Sigmoid colon (tissue), 3 donors: ENCODE measurements at regions not wholly inside any gene's neighbourhood (a gene's known extent, or its start where the extent isn't known, plus 50 kb on each side); places are given as distances from the start of the nearest gene placed in this dataset.

Experiments
- POLR2A ChIP-seq, 2 donors: fragments of 450-650 bp; IDR thresholded peaks; one replicate each; pipeline ENCODE4 v1.6.1; 2016; ENCODE audit warnings: antibody characterized with exemption in 2 of 2, mild to moderate bottlenecking in 2 of 2, moderate library complexity in 2 of 2
- TF ChIP-seq, protein P1 (sequence below), 4 experiments: fragments of 450-650 bp in 3 of 4; fragments of 200-600 bp in 1 of 4; IDR thresholded peaks; one replicate each; pipeline ENCODE4 v1.5.1; 2016 to 2019; ENCODE audit warnings: antibody characterized with exemption in 4 of 4, mild to moderate bottlenecking in 3 of 4, moderate library complexity in 2 of 4

- TF ChIP-seq, protein P1, sequence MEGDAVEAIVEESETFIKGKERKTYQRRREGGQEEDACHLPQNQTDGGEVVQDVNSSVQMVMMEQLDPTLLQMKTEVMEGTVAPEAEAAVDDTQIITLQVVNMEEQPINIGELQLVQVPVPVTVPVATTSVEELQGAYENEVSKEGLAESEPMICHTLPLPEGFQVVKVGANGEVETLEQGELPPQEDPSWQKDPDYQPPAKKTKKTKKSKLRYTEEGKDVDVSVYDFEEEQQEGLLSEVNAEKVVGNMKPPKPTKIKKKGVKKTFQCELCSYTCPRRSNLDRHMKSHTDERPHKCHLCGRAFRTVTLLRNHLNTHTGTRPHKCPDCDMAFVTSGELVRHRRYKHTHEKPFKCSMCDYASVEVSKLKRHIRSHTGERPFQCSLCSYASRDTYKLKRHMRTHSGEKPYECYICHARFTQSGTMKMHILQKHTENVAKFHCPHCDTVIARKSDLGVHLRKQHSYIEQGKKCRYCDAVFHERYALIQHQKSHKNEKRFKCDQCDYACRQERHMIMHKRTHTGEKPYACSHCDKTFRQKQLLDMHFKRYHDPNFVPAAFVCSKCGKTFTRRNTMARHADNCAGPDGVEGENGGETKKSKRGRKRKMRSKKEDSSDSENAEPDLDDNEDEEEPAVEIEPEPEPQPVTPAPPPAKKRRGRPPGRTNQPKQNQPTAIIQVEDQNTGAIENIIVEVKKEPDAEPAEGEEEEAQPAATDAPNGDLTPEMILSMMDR (IDR thresholded peaks at IDR 0.05): no peak
- no peak for TF ChIP-seq POLR2A (IDR thresholded peaks at IDR 0.05)
Observed at GRCh38 chr14:44791730-44792129, 170.0 kb downstream of the KLHL28 start.
